ENCODE measurements at regions not wholly inside any gene's neighbourhood (a gene's known extent, or its start where the extent isn't known, plus 50 kb on each side); places are given as distances from the start of the nearest gene placed in this dataset.

- H3K27ac ChIP-seq (ENCODE audit: insufficient read depth, low read depth, low read length) = no peak overlapping the region
- FAIRE-seq (no peak), DNase-seq (ENCODE audit: low read depth, low spot score) (no peak)
- H2AFZ ChIP-seq (ENCODE audit: low read depth, low read length) = no peak overlapping the region
- H3K9ac ChIP-seq (replicated peaks; ENCODE audit: extremely low read depth, insufficient read depth, low read length) = no peak overlapping the region
- H3K36me3 ChIP-seq (ENCODE audit: control insufficient read depth in 2 of 2, extremely low read depth in 1 of 2, insufficient read depth in 2 of 2, low read length in 2 of 2) = no peaks in the 10 kb centered on the region
- H3K9me3 ChIP-seq (replicated peaks; ENCODE audit: control insufficient read depth, insufficient read depth, low read length) = no peaks in the 10 kb centered on the region
- H4K20me1 ChIP-seq (replicated peaks; ENCODE audit: control insufficient read depth, extremely low read depth, insufficient read depth, low read length) = no peaks in the 10 kb centered on the region
- intact Hi-C loops (cut with micrococcal nuclease) (loop anchor here (10.0 kb wide), 1 partner anchor 232 kb away; the partner anchor contains the start of gene ARGLU1), dilution Hi-C loops (cut with MboI; ENCODE audit: extremely low pct_ligation_motif_present, low sequenced_read_pairs) (no loop called here)
- ChIA-PET POLR2A (no interaction called here), CTCF (interaction anchor here (0.6 kb wide), 1 partner anchor 395 kb away, joined by 3 read pairs; no protein-coding TSS in a partner anchor)
- no peak overlapping the region for H3K4me3 ChIP-seq (replicated peaks in 1 of 3; ENCODE audit: insufficient read depth in 1 of 3, low read depth in 1 of 3, low read length in 3 of 3)
- H3K4me1 ChIP-seq (ENCODE audit: control insufficient read depth, extremely low read depth, insufficient read depth, low read length) = no peaks in the 10 kb centered on the region
- TF ChIP-seq MAX (IDR thresholded peaks at IDR 0.05; ENCODE audit: insufficient read depth, insufficient read length) = no peak
- TF ChIP-seq CTCF (IDR thresholded peaks at IDR 0.05; ENCODE audit: extremely low read depth in 1 of 2, insufficient read depth in 1 of 2, low read depth in 1 of 2, low read length in 2 of 2) = no peak
- no peak for TF ChIP-seq POLR2A (IDR thresholded peaks at IDR 0.05; ENCODE audit: low read depth, low read length)
- TF ChIP-seq JUN (IDR thresholded peaks at IDR 0.05; ENCODE audit: borderline replicate concordance, insufficient read depth, insufficient read length, low read depth) = no peak
- TF ChIP-seq FOS (IDR thresholded peaks at IDR 0.05; ENCODE audit: borderline replicate concordance, insufficient read depth, low read length) = no peak
- no peak for TF ChIP-seq POLR2AphosphoS5 (IDR thresholded peaks at IDR 0.05; ENCODE audit: insufficient read depth, low read depth, low read length)
- no peak for TF ChIP-seq EZH2 (IDR thresholded peaks at IDR 0.05; ENCODE audit: borderline replicate concordance, low read depth, low read length, severe bottlenecking)
- TF ChIP-seq GATA2 (IDR thresholded peaks at IDR 0.05; ENCODE audit: insufficient read depth, insufficient read length, low read depth, low read length) = no peak
- TF ChIP-seq MYC (IDR thresholded peaks at IDR 0.05; ENCODE audit: low read depth, low read length) = no peak
- BruUV-seq (replicated peaks) = no TSS peak
- peaks cover 0 to 4% of the 10 kb centered on the region in 2 experiments for H3K27me3 ChIP-seq (ENCODE audit: control insufficient read depth in 2 of 2, insufficient read depth in 2 of 2, low read length in 2 of 2)
- H3K9me1 ChIP-seq (replicated peaks; ENCODE audit: control insufficient read depth, extremely low read depth, insufficient read depth, low read length) = no peaks in the 10 kb centered on the region
- H3K4me2 ChIP-seq (ENCODE audit: insufficient read depth, low read length) = no peak overlapping the region
- H3K79me2 ChIP-seq (ENCODE audit: control insufficient read depth, insufficient read depth, low read length) = no peaks in the 10 kb centered on the region
These were observed 229.2 kb upstream of the ARGLU1 start for GRCh38 chr13:106797081-106797640.
